Mucosa of rectum (tissue), 2 donors: ENCODE measurements at regions not wholly inside any gene's neighbourhood (a gene's known extent, or its start where the extent isn't known, plus 50 kb on each side); places are given as distances from the start of the nearest gene placed in this dataset.

Experiments used
- H3K27ac ChIP-seq, 2 donors: one replicate each; pipeline ENCODE4 v1.7.0; 2013; ENCODE audit warnings: inconsistent platforms in 2 of 2, low read depth in 2 of 2, low read length in 2 of 2
- H3K27me3 ChIP-seq, 2 donors: one replicate each; pipeline ENCODE4 v1.7.0; 2013; ENCODE audit warnings: low read length in 2 of 2; ENCODE audit not compliant: control insufficient read depth in 2 of 2, insufficient read depth in 2 of 2
- H3K36me3 ChIP-seq, 2 donors: one replicate each; pipeline ENCODE4 v1.7.0; 2013; ENCODE audit warnings: low read length in 2 of 2; ENCODE audit not compliant: control insufficient read depth in 2 of 2, insufficient read depth in 2 of 2
- H3K4me1 ChIP-seq, 2 donors: one replicate each; pipeline ENCODE4 v1.7.0; 2013; ENCODE audit warnings: low read length in 2 of 2, mild to moderate bottlenecking in 1 of 2; ENCODE audit not compliant: control insufficient read depth in 2 of 2, insufficient read depth in 2 of 2
- H3K4me3 ChIP-seq, 2 donors: one replicate each; pipeline ENCODE4 v1.7.0; 2013; ENCODE audit warnings: low read length in 2 of 2
- H3K9ac ChIP-seq, 2 donors: one replicate each; pipeline ENCODE4 v1.7.0; 2013; ENCODE audit warnings: low read length in 2 of 2, low read depth in 1 of 2, mild to moderate bottlenecking in 1 of 2
- H3K9me3 ChIP-seq, 2 donors: one replicate each; pipeline ENCODE4 v1.7.0; 2013; ENCODE audit warnings: low read length in 2 of 2; ENCODE audit not compliant: control insufficient read depth in 2 of 2
- donor health status: healthy.
- donor health status: Normal muscosa, but diverticular disease.

DNA sequence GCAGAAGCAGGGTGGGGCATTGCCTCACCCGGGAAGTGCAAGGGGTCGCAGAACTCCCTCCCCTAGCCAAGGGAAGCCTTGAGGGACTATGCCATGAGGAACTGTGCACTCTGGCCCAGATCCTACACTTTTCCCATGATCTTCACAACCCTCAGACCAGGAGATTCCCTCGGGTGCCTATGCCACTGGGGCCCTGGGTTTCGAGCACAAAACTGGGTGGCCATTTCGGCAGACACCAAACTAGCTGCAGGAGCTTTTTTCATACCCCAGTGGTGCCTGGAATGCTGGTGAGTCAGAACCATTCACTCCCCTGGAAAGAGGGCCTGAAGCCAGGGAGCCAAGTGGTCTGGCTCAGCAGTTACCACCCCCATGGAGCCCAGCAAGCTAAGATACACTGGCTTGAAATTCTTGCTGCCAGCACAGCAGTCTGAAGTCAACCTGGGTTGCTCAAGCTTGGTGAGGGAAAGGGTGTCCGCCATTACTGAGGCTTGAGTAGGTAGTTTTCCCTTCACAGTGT lies 573.7 kb upstream of the ANO3 start:
- Histone ChIP-seq H3K36me3 (no peaks in the 10 kb centered on the region), H3K9me3 (peaks cover 0 to 2% of the 10 kb centered on the region in 2 donors), H3K4me3 (no peak overlapping the region), H3K9ac (no peak overlapping the region), H3K27ac (no peak overlapping the region), H3K27me3 (no peaks in the 10 kb centered on the region), H3K4me1 (no peaks in the 10 kb centered on the region)

DNA sequence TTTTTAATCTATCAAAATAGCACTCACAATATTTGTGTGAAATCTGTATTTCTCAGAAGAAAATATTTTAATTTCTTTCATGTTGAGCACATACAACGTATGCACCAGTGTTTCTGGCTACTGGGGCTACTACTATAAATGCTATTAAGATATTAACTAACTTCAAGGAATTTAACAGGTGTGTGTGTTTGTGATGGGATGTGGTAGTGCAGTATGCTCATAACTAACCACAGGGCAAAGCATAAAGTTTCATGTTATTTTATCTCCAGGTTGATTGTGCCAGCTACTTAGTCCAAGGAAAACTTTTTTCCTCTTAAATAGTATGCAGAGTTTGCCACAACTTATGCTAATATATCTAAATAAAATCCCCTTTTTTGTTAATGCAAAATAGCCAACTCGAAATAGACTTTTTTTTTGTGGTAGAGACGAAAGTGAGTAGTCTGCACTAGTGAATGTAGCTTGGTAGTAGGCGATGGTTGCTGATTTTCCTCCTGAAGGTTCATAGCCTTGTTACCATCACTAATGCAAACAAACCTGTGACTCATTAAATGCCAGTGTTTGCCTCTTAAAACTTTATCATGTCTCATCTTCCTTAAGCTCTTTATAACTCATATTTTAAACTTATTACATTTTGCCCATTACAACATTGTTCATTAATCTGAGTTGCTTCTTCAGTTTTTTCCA lies 565.5 kb upstream of the ANO3 start:
- H3K4me1 ChIP-seq, result no peaks in the 10 kb centered on the region
- no peaks in the 10 kb centered on the region for H3K27me3 ChIP-seq
- H3K9ac ChIP-seq, result no peak overlapping the region
- no peaks in the 10 kb centered on the region for H3K9me3 ChIP-seq
- H3K4me3 ChIP-seq, result no peak overlapping the region
- H3K36me3 ChIP-seq, result no peaks in the 10 kb centered on the region
- H3K27ac ChIP-seq, result no peak overlapping the region

DNA sequence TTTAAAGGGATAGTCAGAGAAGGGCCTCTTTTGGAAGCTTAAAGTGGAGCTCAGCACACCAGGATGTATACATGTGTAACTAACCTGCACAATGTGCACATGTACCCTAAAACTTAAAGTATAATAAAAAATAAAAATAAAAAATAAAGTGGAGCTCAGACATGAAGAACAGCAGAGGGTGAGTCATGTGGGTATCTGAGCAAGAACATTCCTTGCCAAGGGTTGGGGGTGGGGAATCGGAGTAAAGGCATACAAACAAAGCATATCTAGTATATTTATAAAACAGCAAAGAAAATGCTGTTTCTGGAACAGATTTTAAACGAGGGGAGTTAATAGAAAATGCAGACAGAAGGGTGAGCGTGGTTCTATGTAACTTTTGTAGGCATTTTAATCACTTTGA lies 562.6 kb upstream of the ANO3 start:
- no peaks in the 10 kb centered on the region for H3K4me1 ChIP-seq
- H3K27me3 ChIP-seq, result no peaks in the 10 kb centered on the region
- no peak overlapping the region for H3K27ac ChIP-seq
- no peak overlapping the region for H3K9ac ChIP-seq
- no peak overlapping the region for H3K4me3 ChIP-seq
- H3K9me3 ChIP-seq, result no peaks in the 10 kb centered on the region
- no peaks in the 10 kb centered on the region for H3K36me3 ChIP-seq

DNA sequence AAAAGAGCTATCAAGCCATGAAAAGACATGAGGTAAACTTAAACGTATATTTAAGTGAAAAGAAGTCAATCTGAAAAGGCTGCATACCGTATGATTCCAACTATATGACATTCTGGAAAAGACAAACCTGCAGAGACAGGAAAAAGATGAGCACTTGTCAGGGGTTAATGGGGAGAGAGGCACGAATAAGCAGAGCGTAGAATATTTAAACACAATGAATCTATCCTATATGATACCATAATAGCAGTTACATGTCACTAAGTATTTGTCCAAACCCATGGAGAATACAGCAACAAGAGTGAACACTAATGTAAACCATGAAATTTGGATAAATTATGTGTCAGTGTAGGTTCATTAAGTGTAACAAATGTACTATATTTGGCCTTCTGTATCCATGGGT lies 560.3 kb upstream of the ANO3 start:
- Histone ChIP-seq H3K27ac (no peak overlapping the region), H3K27me3 (no peaks in the 10 kb centered on the region), H3K9me3 (no peaks in the 10 kb centered on the region), H3K36me3 (no peaks in the 10 kb centered on the region), H3K4me1 (no peaks in the 10 kb centered on the region), H3K9ac (no peak overlapping the region), H3K4me3 (no peak overlapping the region)

DNA sequence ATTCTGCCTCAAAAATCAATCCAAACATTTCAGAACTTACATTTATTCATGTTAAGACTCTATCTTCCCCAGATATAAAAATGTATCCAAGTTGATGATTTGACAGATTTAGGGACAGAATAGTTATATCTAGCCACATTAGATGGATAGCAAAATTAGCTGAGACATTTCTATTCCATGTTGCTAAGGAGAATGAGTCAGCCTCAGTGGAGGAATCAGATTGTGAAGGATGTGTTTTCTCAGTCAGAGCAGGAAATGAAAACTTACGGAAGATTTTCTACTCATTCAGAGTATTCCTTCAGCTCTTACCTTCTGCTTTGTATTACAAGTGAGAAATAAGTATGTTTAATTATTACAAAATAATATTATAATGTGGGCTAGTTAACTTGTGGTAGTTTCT lies 556.3 kb upstream of the ANO3 start:
- Histone ChIP-seq H3K9ac (no peak overlapping the region), H3K36me3 (no peaks in the 10 kb centered on the region), H3K27ac (no peak overlapping the region), H3K4me3 (no peak overlapping the region), H3K4me1 (no peaks in the 10 kb centered on the region), H3K27me3 (no peaks in the 10 kb centered on the region), H3K9me3 (no peaks in the 10 kb centered on the region)

DNA sequence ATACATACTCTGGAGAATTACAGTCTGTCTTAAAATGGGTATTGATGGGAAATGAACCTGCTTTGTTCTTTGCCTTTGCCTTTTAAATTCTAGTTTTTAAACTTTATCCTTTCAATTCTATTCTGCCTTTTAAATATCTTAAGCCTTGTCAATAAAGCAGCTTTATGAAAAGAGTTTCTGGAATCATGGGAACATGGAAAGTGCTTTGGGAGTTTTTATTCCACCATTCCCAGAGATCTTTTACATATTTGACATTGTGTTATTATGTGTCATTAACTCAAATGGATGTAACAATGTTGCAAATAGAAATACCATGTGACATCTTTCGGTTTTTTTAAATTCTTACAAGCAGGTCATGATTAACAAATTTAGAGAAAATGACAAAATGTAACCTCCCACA lies 555.7 kb upstream of the ANO3 start:
- no peak overlapping the region for H3K4me3 ChIP-seq
- H3K27me3 ChIP-seq, result no peaks in the 10 kb centered on the region
- H3K9me3 ChIP-seq, result no peaks in the 10 kb centered on the region
- H3K4me1 ChIP-seq, result no peaks in the 10 kb centered on the region
- no peak overlapping the region for H3K9ac ChIP-seq
- H3K36me3 ChIP-seq, result no peaks in the 10 kb centered on the region
- no peak overlapping the region for H3K27ac ChIP-seq

DNA sequence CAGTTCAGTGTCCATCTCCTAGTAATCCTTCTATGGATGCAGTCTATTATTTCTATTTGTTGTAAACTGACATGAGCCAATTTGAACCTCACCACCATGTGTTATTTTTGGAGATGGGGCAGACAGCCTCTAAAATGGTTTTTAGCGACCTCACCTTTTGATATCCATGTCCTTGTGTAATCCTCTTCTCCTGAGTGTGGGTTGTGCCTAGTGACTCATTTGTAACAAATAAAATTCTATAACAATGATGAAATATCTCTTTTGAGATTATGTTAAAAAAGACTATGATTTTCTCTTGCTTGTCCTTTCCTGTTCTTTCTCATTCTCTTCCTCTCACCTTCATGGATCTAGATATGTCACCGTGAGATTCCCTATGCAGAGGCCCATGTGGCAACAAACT lies 554.6 kb upstream of the ANO3 start:
- no peaks in the 10 kb centered on the region for H3K9me3 ChIP-seq
- H3K27me3 ChIP-seq, result no peaks in the 10 kb centered on the region
- H3K4me1 ChIP-seq, result no peaks in the 10 kb centered on the region
- H3K4me3 ChIP-seq, result no peak overlapping the region
- H3K9ac ChIP-seq, result no peak overlapping the region
- no peaks in the 10 kb centered on the region for H3K36me3 ChIP-seq
- no peak overlapping the region for H3K27ac ChIP-seq

DNA sequence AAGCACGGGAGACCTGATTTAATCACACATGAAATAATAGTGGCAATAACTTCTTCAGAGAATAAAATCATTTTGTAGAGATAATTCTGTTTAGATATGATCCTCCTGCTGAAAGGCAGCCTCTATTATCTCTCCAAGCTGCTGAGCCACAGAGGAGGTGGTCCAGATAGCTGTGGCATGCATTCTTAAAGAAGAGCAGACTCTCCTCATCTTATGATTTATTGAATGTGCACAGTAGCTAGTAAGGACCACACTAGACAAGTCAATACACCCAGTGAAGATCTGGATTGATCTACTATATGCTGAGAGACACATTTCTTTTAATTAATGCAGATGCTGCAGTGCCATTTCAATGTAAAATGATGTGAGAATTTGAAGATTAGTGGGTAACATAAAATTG lies 552.9 kb upstream of the ANO3 start:
- Histone ChIP-seq H3K27ac (no peak overlapping the region), H3K4me3 (no peak overlapping the region), H3K9ac (no peak overlapping the region), H3K4me1 (no peaks in the 10 kb centered on the region), H3K36me3 (no peaks in the 10 kb centered on the region), H3K27me3 (no peaks in the 10 kb centered on the region), H3K9me3 (no peaks in the 10 kb centered on the region)

DNA sequence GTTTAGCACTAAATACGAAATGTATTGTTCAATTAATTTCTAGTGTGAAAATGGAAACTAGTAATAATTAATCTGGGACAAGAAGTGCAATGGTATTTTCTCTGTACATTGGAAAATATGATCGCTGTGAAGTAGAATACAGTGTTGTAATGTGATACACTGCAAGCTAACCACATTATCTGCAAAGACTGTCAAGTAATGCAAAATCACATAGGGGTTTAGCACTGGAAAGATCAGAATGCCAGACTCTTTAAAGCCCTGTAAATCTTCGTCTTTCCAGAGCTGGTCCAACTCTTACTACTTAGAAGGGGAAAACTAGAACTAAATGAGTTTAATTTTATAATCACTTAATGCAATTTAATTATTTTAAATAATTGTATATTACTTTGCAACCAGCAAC lies 544.5 kb upstream of the ANO3 start:
- H3K36me3 ChIP-seq, result no peaks in the 10 kb centered on the region
- H3K4me1 ChIP-seq, result no peaks in the 10 kb centered on the region
- no peak overlapping the region for H3K27ac ChIP-seq
- no peak overlapping the region for H3K9ac ChIP-seq
- H3K27me3 ChIP-seq, result no peaks in the 10 kb centered on the region
- H3K9me3 ChIP-seq, result no peaks in the 10 kb centered on the region
- H3K4me3 ChIP-seq, result no peak overlapping the region

DNA sequence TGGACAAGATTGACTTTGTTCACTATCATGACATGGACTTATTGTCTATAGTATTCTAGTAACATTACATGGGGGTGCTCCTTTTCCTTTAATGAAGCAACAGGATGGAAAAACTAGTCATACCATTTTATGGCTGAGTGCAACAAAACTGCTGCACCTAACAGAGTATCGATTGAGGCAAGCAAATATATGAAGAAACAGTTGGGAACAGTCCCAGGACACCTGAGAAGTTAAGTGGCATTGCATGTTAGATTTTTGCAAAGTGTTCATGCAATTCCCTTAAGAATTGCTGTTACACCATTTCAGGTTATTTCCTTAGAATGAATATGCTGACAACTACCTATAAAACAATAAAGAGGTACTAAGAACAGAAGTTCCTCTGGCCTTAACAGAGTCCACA lies 541.5 kb upstream of the ANO3 start:
- H3K4me3 ChIP-seq, result no peak overlapping the region
- no peaks in the 10 kb centered on the region for H3K9me3 ChIP-seq
- no peaks in the 10 kb centered on the region for H3K36me3 ChIP-seq
- H3K27ac ChIP-seq, result no peak overlapping the region
- no peaks in the 10 kb centered on the region for H3K4me1 ChIP-seq
- no peak overlapping the region for H3K9ac ChIP-seq
- no peaks in the 10 kb centered on the region for H3K27me3 ChIP-seq

DNA sequence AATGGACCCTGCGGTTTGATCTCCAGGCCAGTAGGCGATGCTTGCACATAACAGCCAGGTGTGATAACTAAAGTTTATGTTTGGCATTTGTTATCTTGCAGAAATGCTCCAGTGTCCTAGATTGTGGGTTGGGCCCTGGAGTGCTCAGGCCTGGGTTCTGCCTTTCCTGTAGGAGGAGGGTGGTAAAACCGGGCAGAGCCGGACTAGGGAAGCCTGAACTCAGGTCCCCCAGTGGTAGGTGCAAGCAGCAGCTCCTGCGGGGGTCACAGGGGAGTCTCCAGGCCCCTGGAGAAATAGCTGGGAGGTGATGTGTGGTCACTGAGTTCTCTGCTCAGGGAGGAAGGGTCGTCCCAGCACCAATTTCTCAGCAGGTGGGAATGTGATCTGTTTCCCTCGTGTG lies 538.3 kb upstream of the ANO3 start:
- Histone ChIP-seq H3K4me3 (no peak overlapping the region), H3K27ac (no peak overlapping the region), H3K9me3 (no peaks in the 10 kb centered on the region), H3K36me3 (no peaks in the 10 kb centered on the region), H3K9ac (no peak overlapping the region), H3K27me3 (no peaks in the 10 kb centered on the region), H3K4me1 (no peaks in the 10 kb centered on the region)
